HCT116 (cell line): ENCODE measurements at regions not wholly inside any gene's neighbourhood (a gene's known extent, or its start where the extent isn't known, plus 50 kb on each side); places are given as distances from the start of the nearest gene placed in this dataset.

Experiments used
- EGR1 ChIP-seq: IDR thresholded peaks from 2 replicates; pipeline ENCODE4 v1.6.1; 2012; ENCODE audit warnings: low read depth
- EZH2 ChIP-seq: fragments of 200-600 bp; sonication (generic); IDR thresholded peaks from 2 replicates; pipeline ENCODE4 v1.6.1; 2017; ENCODE audit warnings: antibody characterized with exemption, mixed run types
- FOSL1 ChIP-seq: IDR thresholded peaks from 2 replicates; pipeline ENCODE4 v1.6.1; 2012; ENCODE audit warnings: low read depth
- JUND ChIP-seq: IDR thresholded peaks from 2 replicates; pipeline ENCODE4 v1.6.1; 2012
- POLR2A ChIP-seq: IDR thresholded peaks from 2 replicates; pipeline ENCODE4 v1.7.0; 2011; ENCODE audit warnings: borderline replicate concordance; ENCODE audit not compliant: insufficient read depth, insufficient read length; ENCODE audit errors: extremely low read depth
- POLR2AphosphoS5 ChIP-seq: IDR thresholded peaks from 2 replicates; pipeline ENCODE4 v1.6.1; 2011; ENCODE audit warnings: mild to moderate bottlenecking, low read depth, low read length, moderate library complexity
- SIN3A ChIP-seq: IDR thresholded peaks from 2 replicates; pipeline ENCODE4 v1.6.1; 2012; ENCODE audit warnings: low read depth
- TCF7L2 ChIP-seq: IDR thresholded peaks from 2 replicates; pipeline ENCODE4 v1.7.0; 2011; ENCODE audit warnings: borderline replicate concordance, inconsistent platforms; ENCODE audit not compliant: insufficient read depth, insufficient read length; ENCODE audit errors: extremely low read depth
- YY1 ChIP-seq: IDR thresholded peaks from 2 replicates; pipeline ENCODE4 v1.6.1; 2011; ENCODE audit warnings: low read length, low read depth, moderate library complexity, mild to moderate bottlenecking; ENCODE audit not compliant: insufficient replicate concordance; ENCODE audit errors: extremely low read depth
- TF ChIP-seq, protein P1 (sequence below), 3 experiments: fragments of 200-600 bp in 1 of 3; sonication (generic) in 1 of 3; IDR thresholded peaks in 2 of 3; conservative IDR thresholded peaks in 1 of 3; 2 replicates each; pipeline ENCODE4 v1.5.1; 2012 to 2017; ENCODE audit warnings: low read depth in 2 of 3, low read length in 2 of 3, antibody characterized with exemption in 1 of 3, borderline replicate concordance in 1 of 3, control low read depth in 1 of 3, mild to moderate bottlenecking in 1 of 3, mixed read lengths in 1 of 3, mixed run types in 1 of 3, moderate library complexity in 1 of 3; ENCODE audit not compliant: insufficient read depth in 1 of 3
- TF ChIP-seq, protein P2 (sequence below): IDR thresholded peaks from 2 replicates; pipeline ENCODE4 v1.6.1; 2012

DNA sequence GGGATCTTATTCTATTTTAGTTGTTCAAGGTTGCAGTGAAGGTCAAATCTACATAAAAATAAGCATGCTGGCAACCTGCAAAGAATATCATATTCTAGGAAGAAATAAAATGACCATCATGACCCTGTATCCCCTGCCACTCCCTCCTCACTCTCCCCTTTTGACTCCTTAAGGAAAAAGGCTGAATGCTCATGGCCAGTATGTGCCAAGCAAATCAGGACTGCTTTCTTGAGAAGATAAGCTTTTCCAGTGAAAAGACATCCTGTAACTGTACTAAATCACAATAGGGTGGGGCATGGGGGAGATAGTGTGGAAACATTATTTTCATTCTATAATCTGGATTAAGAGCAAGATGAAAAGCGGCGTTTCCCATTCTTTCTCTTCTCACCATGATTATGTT lies 100.6 kb upstream of the LIFR start:
- no peak for TF ChIP-seq YY1
- TF ChIP-seq POLR2A, result no peak
- no peak for TF ChIP-seq POLR2AphosphoS5
- no peak for TF ChIP-seq FOSL1
- TF ChIP-seq, protein P1, sequence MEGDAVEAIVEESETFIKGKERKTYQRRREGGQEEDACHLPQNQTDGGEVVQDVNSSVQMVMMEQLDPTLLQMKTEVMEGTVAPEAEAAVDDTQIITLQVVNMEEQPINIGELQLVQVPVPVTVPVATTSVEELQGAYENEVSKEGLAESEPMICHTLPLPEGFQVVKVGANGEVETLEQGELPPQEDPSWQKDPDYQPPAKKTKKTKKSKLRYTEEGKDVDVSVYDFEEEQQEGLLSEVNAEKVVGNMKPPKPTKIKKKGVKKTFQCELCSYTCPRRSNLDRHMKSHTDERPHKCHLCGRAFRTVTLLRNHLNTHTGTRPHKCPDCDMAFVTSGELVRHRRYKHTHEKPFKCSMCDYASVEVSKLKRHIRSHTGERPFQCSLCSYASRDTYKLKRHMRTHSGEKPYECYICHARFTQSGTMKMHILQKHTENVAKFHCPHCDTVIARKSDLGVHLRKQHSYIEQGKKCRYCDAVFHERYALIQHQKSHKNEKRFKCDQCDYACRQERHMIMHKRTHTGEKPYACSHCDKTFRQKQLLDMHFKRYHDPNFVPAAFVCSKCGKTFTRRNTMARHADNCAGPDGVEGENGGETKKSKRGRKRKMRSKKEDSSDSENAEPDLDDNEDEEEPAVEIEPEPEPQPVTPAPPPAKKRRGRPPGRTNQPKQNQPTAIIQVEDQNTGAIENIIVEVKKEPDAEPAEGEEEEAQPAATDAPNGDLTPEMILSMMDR (IDR thresholded peaks at IDR 0.05 in 2 of 3, conservative IDR thresholded peaks at IDR 0.05 in 1 of 3; ENCODE audit: borderline replicate concordance in 1 of 3, insufficient read depth in 1 of 3, low read depth in 2 of 3, low read length in 2 of 3), result no peak
- TF ChIP-seq TCF7L2, result no peak
- TF ChIP-seq, protein P2, sequence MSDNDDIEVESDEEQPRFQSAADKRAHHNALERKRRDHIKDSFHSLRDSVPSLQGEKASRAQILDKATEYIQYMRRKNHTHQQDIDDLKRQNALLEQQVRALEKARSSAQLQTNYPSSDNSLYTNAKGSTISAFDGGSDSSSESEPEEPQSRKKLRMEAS, result no peak
- no peak for TF ChIP-seq EGR1
- TF ChIP-seq SIN3A, result no peak
- TF ChIP-seq JUND, result no peak
- no peak for TF ChIP-seq EZH2
